WERI-Rb-1 (cell line): ENCODE measurements at regions not wholly inside any gene's neighbourhood (a gene's known extent, or its start where the extent isn't known, plus 50 kb on each side); places are given as distances from the start of the nearest gene placed in this dataset.

Experiments
- DNase-seq: peaks from one replicate; pipeline ENCODE4 v3.0.0-alpha.2; 2020
- H3K27ac ChIP-seq: fragments of 250-450 bp; sonication (Bioruptor Pico); 2 replicates; pipeline ENCODE4 v1.5.1; 2020; ENCODE audit warnings: mild to moderate bottlenecking, moderate library complexity
- H3K27me3 ChIP-seq: fragments of 250-450 bp; sonication (Bioruptor Pico); 2 replicates; pipeline ENCODE4 v1.5.1; 2021; ENCODE audit warnings: mild to moderate bottlenecking, low read depth, moderate library complexity; ENCODE audit not compliant: insufficient read depth, severe bottlenecking
- H3K36me3 ChIP-seq: fragments of 250-450 bp; sonication (Bioruptor Pico); 2 replicates; pipeline ENCODE4 v1.5.1; 2020; ENCODE audit warnings: mild to moderate bottlenecking, moderate library complexity
- H3K4me3 ChIP-seq: 2 replicates; pipeline ENCODE4 v1.5.1; 2011; ENCODE audit warnings: low read depth, mild to moderate bottlenecking, control low read depth, low read length
- H3K9me3 ChIP-seq: fragments of 250-450 bp; sonication (Bioruptor Pico); 2 replicates; pipeline ENCODE4 v1.5.1; 2021; ENCODE audit warnings: mild to moderate bottlenecking, moderate library complexity; ENCODE audit not compliant: severe bottlenecking
- TF ChIP-seq, protein P1 (sequence below): IDR thresholded peaks from 2 replicates; pipeline ENCODE4 v1.5.1; 2011; ENCODE audit warnings: low read depth, mild to moderate bottlenecking, control low read depth, inconsistent platforms, low read length

DNA sequence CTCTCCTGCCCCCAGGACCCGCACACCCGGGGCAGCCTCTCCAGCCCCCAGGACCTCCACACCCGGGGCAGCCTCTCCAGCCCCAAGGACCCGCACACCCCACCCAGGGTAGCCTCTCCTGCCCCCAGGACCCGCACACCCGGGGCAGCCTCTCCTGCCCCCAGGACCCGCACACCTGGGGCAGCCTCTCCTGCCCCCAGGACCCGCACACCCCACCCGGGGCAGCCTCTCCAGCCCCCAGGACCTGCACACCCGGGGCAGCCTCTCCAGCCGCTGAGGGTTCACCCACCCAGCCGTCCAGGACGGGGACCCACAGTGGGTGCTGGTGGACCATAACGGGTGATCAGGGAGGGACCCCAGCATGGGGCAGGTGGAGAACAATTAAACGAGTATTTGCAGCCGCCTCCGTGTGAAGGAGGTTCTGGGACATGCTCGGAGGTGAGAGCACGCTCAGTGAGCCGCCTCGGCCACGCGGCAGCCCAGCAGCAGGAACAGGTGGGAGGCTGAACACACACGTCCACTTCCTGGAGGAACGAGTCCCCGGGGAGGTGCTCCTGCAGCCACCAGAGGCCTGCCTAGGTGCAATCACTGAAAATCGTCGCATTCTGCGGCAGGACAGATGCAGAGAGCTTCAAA is 107.9 kb downstream of the PDGFA start:
- H3K9me3 ChIP-seq, result no peaks in the 10 kb centered on the region
- no peak overlapping the region for H3K27ac ChIP-seq
- TF ChIP-seq, protein P1, sequence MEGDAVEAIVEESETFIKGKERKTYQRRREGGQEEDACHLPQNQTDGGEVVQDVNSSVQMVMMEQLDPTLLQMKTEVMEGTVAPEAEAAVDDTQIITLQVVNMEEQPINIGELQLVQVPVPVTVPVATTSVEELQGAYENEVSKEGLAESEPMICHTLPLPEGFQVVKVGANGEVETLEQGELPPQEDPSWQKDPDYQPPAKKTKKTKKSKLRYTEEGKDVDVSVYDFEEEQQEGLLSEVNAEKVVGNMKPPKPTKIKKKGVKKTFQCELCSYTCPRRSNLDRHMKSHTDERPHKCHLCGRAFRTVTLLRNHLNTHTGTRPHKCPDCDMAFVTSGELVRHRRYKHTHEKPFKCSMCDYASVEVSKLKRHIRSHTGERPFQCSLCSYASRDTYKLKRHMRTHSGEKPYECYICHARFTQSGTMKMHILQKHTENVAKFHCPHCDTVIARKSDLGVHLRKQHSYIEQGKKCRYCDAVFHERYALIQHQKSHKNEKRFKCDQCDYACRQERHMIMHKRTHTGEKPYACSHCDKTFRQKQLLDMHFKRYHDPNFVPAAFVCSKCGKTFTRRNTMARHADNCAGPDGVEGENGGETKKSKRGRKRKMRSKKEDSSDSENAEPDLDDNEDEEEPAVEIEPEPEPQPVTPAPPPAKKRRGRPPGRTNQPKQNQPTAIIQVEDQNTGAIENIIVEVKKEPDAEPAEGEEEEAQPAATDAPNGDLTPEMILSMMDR, result no peak
- DNase-seq, result no peak
- H3K4me3 ChIP-seq, result no peak overlapping the region
- H3K27me3 ChIP-seq, result no peaks in the 10 kb centered on the region
- H3K36me3 ChIP-seq, result no peaks in the 10 kb centered on the region

- Histone ChIP-seq H3K4me3 (no peak overlapping the region), H3K27ac (no peak overlapping the region), H3K9me3 (peaks cover 2% of the 10 kb centered on the region), H3K36me3 (no peaks in the 10 kb centered on the region), H3K27me3 (no peaks in the 10 kb centered on the region)
- no peak for DNase-seq
- TF ChIP-seq, protein P1, result no peak
Measured at GRCh38 chr7:412313-412710, 107.3 kb downstream of the PDGFA start.

DNA sequence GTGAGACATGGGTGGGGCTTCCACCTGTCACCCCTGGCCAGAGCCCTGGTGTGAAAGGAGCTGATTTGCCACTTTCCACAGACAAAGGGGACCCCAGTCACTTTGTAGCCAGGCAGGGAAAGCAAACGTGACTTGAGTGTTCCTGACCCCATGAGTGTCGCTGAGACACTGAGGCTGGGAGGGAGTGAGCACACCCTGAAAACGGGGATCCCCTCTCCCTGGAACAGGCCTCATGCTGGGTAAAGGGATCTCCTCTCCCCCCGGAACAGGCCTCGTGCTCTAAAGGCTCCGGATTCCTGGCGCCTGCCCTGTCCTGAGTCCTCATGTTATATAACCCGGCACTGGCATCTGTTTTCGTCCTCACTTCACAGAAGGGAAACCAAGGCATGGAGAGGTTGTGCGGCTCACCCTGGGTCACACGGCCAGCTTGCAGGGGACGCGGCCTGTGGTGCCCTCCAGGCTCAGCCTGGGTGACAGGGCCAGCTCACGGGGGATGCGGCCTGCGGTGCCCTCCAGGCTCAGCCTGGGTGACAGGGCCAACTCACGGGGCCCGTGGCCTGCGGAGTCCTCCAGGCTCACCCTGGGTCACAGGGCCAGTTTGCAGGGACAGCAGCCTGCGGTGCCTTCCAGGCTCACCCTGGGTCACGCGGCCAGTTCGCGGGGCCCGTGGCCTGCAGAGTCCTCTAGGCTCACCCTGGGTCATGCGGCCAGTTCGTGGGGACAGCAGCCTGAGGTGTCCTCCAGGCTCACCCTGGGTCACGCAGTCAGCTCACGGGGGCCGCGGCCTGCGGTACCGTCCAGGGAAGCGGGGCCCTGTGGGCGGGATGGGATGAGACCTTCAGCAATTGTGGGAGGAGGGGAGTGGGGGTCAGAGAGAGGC is 104.7 kb downstream of the PDGFA start:
- Histone ChIP-seq H3K36me3 (no peaks in the 10 kb centered on the region), H3K27ac (no peak overlapping the region), H3K9me3 (peaks cover 9% of the 10 kb centered on the region), H3K4me3 (no peak overlapping the region), H3K27me3 (no peaks in the 10 kb centered on the region)
- DNase-seq, result no peak
- TF ChIP-seq, protein P1, result no peak

DNA sequence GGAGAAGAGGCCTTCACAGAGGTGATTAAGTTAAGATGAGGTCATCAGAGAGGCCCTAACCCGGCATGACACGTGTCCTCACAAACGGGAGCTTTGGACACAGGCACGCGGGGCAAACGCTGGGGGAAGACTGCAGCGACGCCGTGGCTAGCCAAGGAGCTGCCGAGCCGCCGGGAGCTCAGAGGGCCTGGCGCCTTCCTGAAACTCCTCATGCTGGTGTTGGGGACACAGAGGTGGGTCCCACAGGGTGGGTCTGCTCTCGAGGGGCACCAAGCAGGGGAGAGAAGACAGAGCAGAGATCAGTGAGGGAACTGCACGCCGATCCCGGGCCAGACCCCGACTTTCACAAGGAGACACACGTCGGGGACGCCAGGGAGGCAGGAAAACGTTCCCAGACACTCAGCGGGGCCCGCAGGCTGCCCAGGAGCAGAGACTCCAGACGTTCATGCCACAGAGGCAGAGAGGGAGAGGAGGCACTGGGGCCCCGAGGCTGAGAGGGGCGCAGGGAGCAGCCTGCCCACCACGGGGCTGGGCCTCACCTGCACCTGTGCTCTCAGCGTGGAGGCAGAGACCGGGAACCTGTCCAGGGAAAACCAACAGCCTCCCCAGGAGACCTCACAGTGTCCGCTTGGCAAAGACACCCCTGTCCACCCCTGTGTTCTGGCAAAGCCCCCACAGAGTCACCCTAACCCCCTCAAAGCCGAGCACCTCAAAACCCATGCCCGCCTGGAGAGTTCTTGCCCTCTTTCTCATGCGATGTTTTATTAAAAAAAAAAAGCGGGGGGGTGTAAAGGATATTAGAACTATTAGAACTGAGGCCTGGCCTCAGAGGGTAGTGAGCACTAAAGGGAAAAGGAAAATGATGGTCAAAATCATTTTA is 103.8 kb downstream of the PDGFA start:
- Histone ChIP-seq H3K36me3 (no peaks in the 10 kb centered on the region), H3K4me3 (no peak overlapping the region), H3K27me3 (no peaks in the 10 kb centered on the region), H3K27ac (no peak overlapping the region), H3K9me3 (peaks cover 9% of the 10 kb centered on the region)
- TF ChIP-seq, protein P1, result no peak
- no peak for DNase-seq

DNA sequence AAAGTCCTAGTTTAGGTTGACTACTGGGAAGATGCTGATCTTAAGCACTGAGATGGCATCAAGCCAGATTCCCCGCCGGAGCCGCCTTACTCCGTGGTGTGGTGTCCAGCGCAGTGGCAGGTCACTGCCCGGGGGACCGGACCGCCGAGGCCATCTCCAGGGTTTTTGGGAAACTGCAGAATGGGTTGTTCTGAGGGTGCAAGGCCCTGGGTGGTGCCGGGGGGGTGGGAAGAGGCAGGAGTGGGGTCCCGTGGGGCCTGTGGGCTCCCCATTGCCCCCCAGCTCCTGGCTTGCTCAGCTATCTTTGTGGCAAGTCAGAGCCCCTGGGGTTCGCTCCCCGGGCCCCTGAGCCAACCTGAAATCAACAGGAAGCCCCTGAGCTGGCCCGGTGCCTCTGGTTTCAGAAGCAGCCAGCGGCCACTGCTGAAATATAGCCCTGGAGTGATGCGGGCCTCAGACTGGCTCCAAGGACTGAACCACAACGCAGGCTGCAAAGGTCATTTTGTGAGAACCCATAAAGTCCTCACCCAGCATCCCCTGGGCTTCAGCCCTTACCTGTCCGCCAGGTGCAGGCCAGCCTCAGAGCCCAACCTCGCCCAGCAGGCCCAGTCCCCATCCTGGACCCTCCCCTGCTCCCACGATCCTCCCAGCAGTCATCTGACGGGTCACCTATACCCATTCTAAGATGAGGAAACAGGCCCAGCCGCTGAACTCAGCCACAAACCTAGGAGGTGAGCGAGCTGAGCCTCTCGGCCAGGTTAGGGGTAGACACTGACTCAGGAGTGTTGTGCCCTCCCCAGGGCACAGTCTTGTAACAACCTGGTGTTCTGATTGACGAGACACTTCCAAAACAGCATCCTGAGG is 102.7 kb downstream of the PDGFA start:
- Histone ChIP-seq H3K9me3 (peaks cover 9% of the 10 kb centered on the region), H3K27me3 (no peaks in the 10 kb centered on the region), H3K36me3 (no peaks in the 10 kb centered on the region), H3K27ac (no peak overlapping the region), H3K4me3 (no peak overlapping the region)
- TF ChIP-seq, protein P1, result no peak
- no peak for DNase-seq
